Nephron (organoid): ENCODE measurements at regions not wholly inside any gene's neighbourhood (a gene's known extent, or its start where the extent isn't known, plus 50 kb on each side); places are given as distances from the start of the nearest gene placed in this dataset.
A peak's percentile ranks its signal among the peaks of the same experiment; 100 is the strongest.

Experiments used
- H3K27ac Mint-ChIP-seq, 3 experiments: 2 replicates each; pipeline ENCODE4 v1.8.0; 2020; ENCODE audit warnings: mixed read lengths in 3 of 3, mild to moderate bottlenecking in 2 of 3, moderate library complexity in 1 of 3
- H3K27me3 Mint-ChIP-seq: 2 replicates; pipeline ENCODE4 v1.8.0; 2021; ENCODE audit warnings: low read depth, mild to moderate bottlenecking, moderate library complexity, mixed read lengths
- H3K36me3 Mint-ChIP-seq: 2 replicates; pipeline ENCODE4 v1.8.0; 2020; ENCODE audit warnings: low read depth, mixed read lengths
- H3K4me1 Mint-ChIP-seq: 2 replicates; pipeline ENCODE4 v1.8.0; 2020; ENCODE audit warnings: mixed read lengths
- H3K4me3 Mint-ChIP-seq, 3 experiments: 2 replicates each; pipeline ENCODE4 v1.8.0; 2020; ENCODE audit warnings: mild to moderate bottlenecking in 3 of 3, mixed read lengths in 3 of 3, moderate library complexity in 2 of 3
- H3K9me3 Mint-ChIP-seq: 2 replicates; pipeline ENCODE4 v1.8.0; 2020; ENCODE audit warnings: mixed read lengths
- CTCF ChIP-seq, 3 experiments: fragments of 200-600 bp; sonication (generic); IDR thresholded peaks; one replicate each; pipeline ENCODE4 v1.5.0; 2021; ENCODE audit warnings: antibody characterized with exemption in 3 of 3; ENCODE audit not compliant: unreplicated experiment in 3 of 3

DNA sequence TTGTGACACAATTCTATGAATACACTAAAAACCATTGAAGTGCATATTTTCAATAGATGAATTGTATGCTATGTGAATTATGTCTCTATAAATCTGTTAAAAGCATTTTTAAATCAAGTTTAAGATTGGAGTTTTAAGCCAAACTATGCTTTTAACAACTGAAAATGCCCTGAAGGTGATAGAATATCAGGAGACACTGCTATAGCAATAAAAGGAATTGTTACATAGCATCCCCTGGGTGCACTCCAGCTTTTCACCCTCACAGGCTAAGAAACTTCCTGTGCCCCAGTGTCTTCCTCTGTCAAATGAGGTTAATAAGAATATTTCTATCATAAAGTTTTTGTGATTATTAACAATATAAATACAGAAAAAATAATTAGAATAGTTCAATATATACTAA is 472.7 kb upstream of the TMPO start:
- Mint-ChIP-seq H3K4me3 (no peak overlapping the region), H3K27ac (no peak overlapping the region), H3K4me1 (no peaks in the 10 kb centered on the region), H3K27me3 (no peaks in the 10 kb centered on the region), H3K9me3 (peaks cover 10% of the 10 kb centered on the region), H3K36me3 (no peaks in the 10 kb centered on the region)
- no peak for TF ChIP-seq CTCF (IDR thresholded peaks at IDR 0.05; ENCODE audit: unreplicated experiment in 3 of 3)

DNA sequence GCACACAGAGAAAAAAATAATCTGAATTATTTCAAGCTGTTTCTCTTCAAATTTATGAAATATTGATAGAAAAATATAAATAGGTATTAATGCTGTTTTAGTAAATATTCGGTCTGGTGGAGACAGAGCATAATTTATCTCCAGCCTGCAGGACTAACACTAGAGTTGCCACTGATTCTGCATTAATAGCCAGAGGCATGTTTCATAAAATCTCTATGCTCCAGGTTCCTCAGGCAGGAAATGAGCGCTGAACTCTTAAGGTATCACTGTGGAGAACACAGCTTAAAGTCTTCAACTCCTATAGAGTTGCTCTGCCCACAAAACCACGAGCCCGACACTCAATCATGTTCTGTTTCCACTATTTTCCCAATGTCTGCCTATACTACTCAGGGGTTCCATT is 470.0 kb upstream of the TMPO start:
- no peak overlapping the region for H3K27ac Mint-ChIP-seq

GRCh38 chr12:98048326-98048725 is 467.1 kb upstream of the TMPO start:
- H3K27ac Mint-ChIP-seq, result no peak overlapping the region
- TF ChIP-seq CTCF (IDR thresholded peaks at IDR 0.05; ENCODE audit: unreplicated experiment in 3 of 3), result no peak
- H3K4me1 Mint-ChIP-seq, result no peaks in the 10 kb centered on the region
- H3K4me3 Mint-ChIP-seq, result no peak overlapping the region
- no peaks in the 10 kb centered on the region for H3K36me3 Mint-ChIP-seq
- H3K27me3 Mint-ChIP-seq, result no peaks in the 10 kb centered on the region
- H3K9me3 Mint-ChIP-seq, result peaks cover 2% of the 10 kb centered on the region

More for the DNA sequence above, 470.0 kb upstream of the TMPO start:
- no peak for TF ChIP-seq CTCF (IDR thresholded peaks at IDR 0.05; ENCODE audit: unreplicated experiment in 3 of 3)
- no peaks in the 10 kb centered on the region for H3K36me3 Mint-ChIP-seq
- H3K9me3 Mint-ChIP-seq, result peaks cover 2% of the 10 kb centered on the region
- H3K4me3 Mint-ChIP-seq, result no peak overlapping the region
- no peaks in the 10 kb centered on the region for H3K27me3 Mint-ChIP-seq
- no peaks in the 10 kb centered on the region for H3K4me1 Mint-ChIP-seq

GRCh38 chr12:98053202-98053601 is 462.2 kb upstream of the TMPO start:
- H3K4me1 Mint-ChIP-seq, result no peaks in the 10 kb centered on the region
- H3K27ac Mint-ChIP-seq, result peak overlapping the region in 1 of 3 experiments; percentile 55
- no peak for TF ChIP-seq CTCF (IDR thresholded peaks at IDR 0.05; ENCODE audit: unreplicated experiment in 3 of 3)
- no peaks in the 10 kb centered on the region for H3K9me3 Mint-ChIP-seq
- no peaks in the 10 kb centered on the region for H3K36me3 Mint-ChIP-seq
- H3K4me3 Mint-ChIP-seq, result no peak overlapping the region
- no peaks in the 10 kb centered on the region for H3K27me3 Mint-ChIP-seq

DNA sequence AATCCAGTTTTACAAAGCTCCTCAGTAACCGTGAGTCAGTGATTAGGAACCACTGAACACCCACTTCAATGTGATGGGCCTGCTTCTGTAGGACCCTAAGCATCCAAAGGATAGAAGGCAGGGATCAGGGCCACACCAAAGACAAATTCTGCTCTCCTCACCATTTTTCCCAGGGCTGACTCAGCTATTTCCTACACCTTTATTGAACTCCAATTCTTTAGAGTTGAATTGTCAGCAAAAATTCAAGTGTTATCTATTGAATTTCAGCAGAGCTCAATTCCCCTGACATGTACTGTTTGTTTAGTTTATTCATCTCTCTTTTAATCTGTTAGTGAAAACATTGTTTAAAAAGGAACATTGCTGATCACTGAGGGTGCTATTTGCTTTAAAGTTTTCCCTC is 457.7 kb upstream of the TMPO start:
- Mint-ChIP-seq H3K27ac (no peak overlapping the region), H3K36me3 (no peaks in the 10 kb centered on the region), H3K9me3 (no peaks in the 10 kb centered on the region), H3K4me1 (no peaks in the 10 kb centered on the region), H3K4me3 (no peak overlapping the region), H3K27me3 (no peaks in the 10 kb centered on the region)
- TF ChIP-seq CTCF (IDR thresholded peaks at IDR 0.05; ENCODE audit: unreplicated experiment in 3 of 3), result no peak

DNA sequence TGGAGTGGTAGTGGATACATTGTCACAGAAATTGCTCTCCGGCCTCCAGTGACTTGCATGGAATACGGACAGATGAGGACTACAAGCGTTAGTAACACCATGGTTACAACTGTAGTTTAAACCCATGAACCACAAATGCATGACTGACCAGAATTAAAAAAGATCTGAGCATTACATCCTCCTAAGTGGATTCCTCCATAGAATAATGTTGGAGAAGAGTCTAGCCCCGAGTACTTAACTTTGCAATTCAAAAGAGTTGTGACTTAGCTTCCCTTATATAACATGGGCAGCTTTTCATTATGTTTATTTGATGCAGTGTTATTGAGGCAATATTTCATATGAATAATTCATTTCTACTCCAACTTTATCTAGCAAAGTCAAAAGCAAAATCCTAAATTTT is 457.2 kb upstream of the TMPO start:
- H3K9me3 Mint-ChIP-seq, result no peaks in the 10 kb centered on the region
- H3K36me3 Mint-ChIP-seq, result no peaks in the 10 kb centered on the region
- no peaks in the 10 kb centered on the region for H3K4me1 Mint-ChIP-seq
- no peak overlapping the region for H3K4me3 Mint-ChIP-seq
- no peaks in the 10 kb centered on the region for H3K27me3 Mint-ChIP-seq
- no peak overlapping the region for H3K27ac Mint-ChIP-seq
- no peak for TF ChIP-seq CTCF (IDR thresholded peaks at IDR 0.05; ENCODE audit: unreplicated experiment in 3 of 3)
